A673 (cell line): ENCODE measurements at regions not wholly inside any gene's neighbourhood (a gene's known extent, or its start where the extent isn't known, plus 50 kb on each side); places are given as distances from the start of the nearest gene placed in this dataset.

Experiments used
- BruUV-seq: library from RNA; stranded (reverse); fragments of 400-500 nt; replicated peaks from 2 replicates; lab custom pipeline; 2021; lab: Mats Ljungman, UMichigan
- CTCF ChIA-PET: fragments of 300-600 bp; sonication (Branson Sonifier 250); formaldehyde crosslinking; loops from one replicate; lab custom pipeline; 2022; ENCODE audit warnings: antibody characterized with exemption; lab: Charles Lee
- POLR2A ChIA-PET: fragments of 300-600 bp; sonication (Branson Sonifier 250); formaldehyde crosslinking; loops from one replicate; lab custom pipeline; 2022; ENCODE audit warnings: antibody characterized with exemption; ENCODE audit not compliant: low non-redundant PET; lab: Charles Lee
- DNase-seq: peaks from one replicate; pipeline ENCODE4 v3.0.0-alpha.2; 2015; ENCODE audit warnings: low spot score
- H3K27ac ChIP-seq: fragments of 200-600 bp; sonication (generic); 2 replicates; pipeline ENCODE4 v1.5.1; 2016; ENCODE audit warnings: mixed run types, low read depth, mild to moderate bottlenecking, mixed read lengths, antibody characterized with exemption, low read length; ENCODE audit not compliant: poor library complexity, severe bottlenecking
- H3K27me3 ChIP-seq: fragments of 200-600 bp; sonication (generic); replicated peaks from 2 replicates; pipeline ENCODE4 v1.6.1; 2017; ENCODE audit warnings: mixed run types, low read depth, mild to moderate bottlenecking, mixed read lengths, antibody characterized with exemption, low read length; ENCODE audit not compliant: insufficient read depth, poor library complexity
- H3K36me3 ChIP-seq: fragments of 200-600 bp; sonication (generic); 2 replicates; pipeline ENCODE4 v1.6.1; 2016; ENCODE audit warnings: mixed run types, mild to moderate bottlenecking, mixed read lengths, antibody characterized with exemption, low read length; ENCODE audit not compliant: insufficient read depth, poor library complexity, severe bottlenecking
- H3K4me1 ChIP-seq: fragments of 200-600 bp; sonication (generic); 2 replicates; pipeline ENCODE4 v1.6.1; 2017; ENCODE audit warnings: mixed run types, mild to moderate bottlenecking, mixed read lengths, antibody characterized with exemption, low read length; ENCODE audit not compliant: insufficient read depth, poor library complexity, severe bottlenecking
- H3K4me3 ChIP-seq: fragments of 200-600 bp; sonication (generic); 2 replicates; pipeline ENCODE4 v1.5.1; 2016; ENCODE audit warnings: low read depth, mixed run types, mild to moderate bottlenecking, mixed read lengths, low read length; ENCODE audit not compliant: poor library complexity, severe bottlenecking
- H3K9me3 ChIP-seq: fragments of 200-600 bp; sonication (generic); 2 replicates; pipeline ENCODE4 v1.6.1; 2016; ENCODE audit warnings: mixed run types, low read depth, mild to moderate bottlenecking, mixed read lengths, antibody characterized with exemption, low read length; ENCODE audit not compliant: poor library complexity, severe bottlenecking
- EZH2 ChIP-seq: fragments of 200-600 bp; sonication (generic); IDR thresholded peaks from 2 replicates; pipeline ENCODE4 v1.6.1; 2017; ENCODE audit warnings: borderline replicate concordance, low read depth, mild to moderate bottlenecking, mixed read lengths, antibody characterized with exemption, low read length; ENCODE audit not compliant: poor library complexity, severe bottlenecking
- intact Hi-C: fragments of 100-400 bp; cut with micrococcal nuclease; formaldehyde crosslinking; loops from one replicate; pipeline ENCODE4 v1.10.0; 2022; ENCODE audit not compliant: unreplicated experiment
- TF ChIP-seq, protein P1 (sequence below): fragments of 300-800, 200-600 bp; sonication (generic); conservative IDR thresholded peaks from 2 replicates; pipeline ENCODE4 v1.5.1; 2017; ENCODE audit warnings: low read depth, mild to moderate bottlenecking, antibody characterized with exemption, low read length, moderate library complexity, mixed read lengths

DNA sequence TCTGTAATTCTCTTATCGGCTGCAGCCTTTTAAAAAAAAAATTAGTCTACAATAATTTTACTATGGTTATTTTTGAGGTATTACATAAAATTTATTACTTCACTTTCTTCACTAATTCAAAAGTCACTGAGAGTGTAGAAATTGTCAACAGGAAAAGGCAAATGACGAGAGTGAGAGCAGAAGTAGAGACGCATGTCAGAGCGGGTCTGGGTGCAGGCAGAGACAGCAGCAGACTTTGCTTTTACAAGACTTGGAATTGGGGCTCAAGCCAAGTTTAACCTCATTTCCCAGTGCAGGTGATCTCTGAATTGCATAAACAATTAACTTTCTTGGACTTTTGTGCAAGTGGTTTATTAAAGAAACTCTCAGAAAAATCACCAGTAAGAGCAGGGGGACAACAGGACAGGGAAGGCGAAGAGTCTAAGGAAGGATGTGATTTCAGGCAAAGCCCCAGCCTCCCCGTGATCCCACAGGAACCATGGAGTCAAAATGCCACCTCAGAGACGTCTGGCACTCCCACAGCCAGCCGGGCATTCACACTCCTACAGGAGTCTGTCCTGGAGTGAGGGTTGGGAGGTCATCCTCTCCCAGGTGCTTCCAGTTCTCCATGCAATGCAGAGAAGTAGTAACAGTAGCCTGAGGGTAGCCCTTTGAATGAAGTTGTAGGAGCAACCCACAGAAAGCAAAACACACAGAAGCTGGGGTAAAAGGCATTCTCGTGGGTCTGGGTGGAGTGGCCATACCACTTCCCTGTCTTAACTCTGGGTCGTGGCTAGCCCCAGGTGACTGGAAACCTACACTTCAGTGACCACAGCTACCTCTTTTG is 274.0 kb upstream of the TGFBR2 start:
- ChIA-PET POLR2A (no interaction called here), CTCF (no interaction called here)
- Histone ChIP-seq H3K36me3 (no peaks in the 10 kb centered on the region), H3K27me3 (no peaks in the 10 kb centered on the region), H3K9me3 (no peaks in the 10 kb centered on the region), H3K4me3 (no peak overlapping the region), H3K27ac (no peak overlapping the region), H3K4me1 (no peaks in the 10 kb centered on the region)
- DNase-seq: no peak
- intact Hi-C loops: no loop called here
- BruUV-seq: no TSS peak
- no peak for TF ChIP-seq EZH2
- TF ChIP-seq, protein P1, sequence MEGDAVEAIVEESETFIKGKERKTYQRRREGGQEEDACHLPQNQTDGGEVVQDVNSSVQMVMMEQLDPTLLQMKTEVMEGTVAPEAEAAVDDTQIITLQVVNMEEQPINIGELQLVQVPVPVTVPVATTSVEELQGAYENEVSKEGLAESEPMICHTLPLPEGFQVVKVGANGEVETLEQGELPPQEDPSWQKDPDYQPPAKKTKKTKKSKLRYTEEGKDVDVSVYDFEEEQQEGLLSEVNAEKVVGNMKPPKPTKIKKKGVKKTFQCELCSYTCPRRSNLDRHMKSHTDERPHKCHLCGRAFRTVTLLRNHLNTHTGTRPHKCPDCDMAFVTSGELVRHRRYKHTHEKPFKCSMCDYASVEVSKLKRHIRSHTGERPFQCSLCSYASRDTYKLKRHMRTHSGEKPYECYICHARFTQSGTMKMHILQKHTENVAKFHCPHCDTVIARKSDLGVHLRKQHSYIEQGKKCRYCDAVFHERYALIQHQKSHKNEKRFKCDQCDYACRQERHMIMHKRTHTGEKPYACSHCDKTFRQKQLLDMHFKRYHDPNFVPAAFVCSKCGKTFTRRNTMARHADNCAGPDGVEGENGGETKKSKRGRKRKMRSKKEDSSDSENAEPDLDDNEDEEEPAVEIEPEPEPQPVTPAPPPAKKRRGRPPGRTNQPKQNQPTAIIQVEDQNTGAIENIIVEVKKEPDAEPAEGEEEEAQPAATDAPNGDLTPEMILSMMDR: no peak

DNA sequence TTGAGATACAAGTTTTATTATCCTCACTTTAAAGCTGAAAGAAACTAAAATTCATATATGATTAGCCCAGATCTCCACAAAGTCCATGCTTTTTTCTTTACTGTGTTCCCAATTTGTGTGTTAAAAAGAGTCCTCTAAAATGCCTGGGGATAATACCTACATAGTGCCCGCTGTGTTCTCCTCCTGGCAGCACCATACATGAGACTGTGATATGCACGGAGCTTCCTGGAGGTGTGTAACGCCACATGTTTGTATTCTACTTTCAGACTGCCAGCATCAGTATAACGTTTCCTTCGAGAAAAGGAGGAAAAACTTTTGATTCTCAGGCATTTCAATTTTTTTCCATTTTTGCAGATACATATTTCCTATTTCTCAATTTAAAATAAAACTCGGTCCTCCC is 273.3 kb upstream of the TGFBR2 start:
- no peak for TF ChIP-seq EZH2
- TF ChIP-seq, protein P1: no peak
- no peaks in the 10 kb centered on the region for H3K27me3 ChIP-seq
- BruUV-seq: no TSS peak
- intact Hi-C loops: no loop called here
- H3K4me1 ChIP-seq: no peaks in the 10 kb centered on the region
- CTCF ChIA-PET: no interaction called here
- H3K9me3 ChIP-seq: no peaks in the 10 kb centered on the region
- H3K27ac ChIP-seq: no peak overlapping the region
- no peak for DNase-seq
- POLR2A ChIA-PET: no interaction called here
- H3K4me3 ChIP-seq: no peak overlapping the region
- no peaks in the 10 kb centered on the region for H3K36me3 ChIP-seq

DNA sequence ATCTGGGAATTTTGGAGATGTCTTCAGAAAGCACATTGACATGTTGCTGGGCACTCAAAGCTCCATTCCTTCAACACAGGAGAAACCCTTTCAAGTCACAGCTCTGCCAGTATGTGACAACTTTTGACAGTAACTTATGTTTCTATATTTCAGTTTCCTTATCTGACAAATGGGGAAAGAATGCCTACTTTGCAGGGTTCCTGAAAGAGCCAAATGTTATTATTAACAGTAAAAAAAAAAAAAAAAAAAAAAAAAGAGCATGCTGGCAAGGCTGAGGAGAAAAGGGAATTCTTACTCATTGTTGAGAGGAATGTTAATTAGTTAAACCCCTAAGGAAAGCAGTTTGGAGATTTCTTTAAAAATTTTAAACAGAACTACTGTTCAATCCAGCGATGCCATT is 272.5 kb upstream of the TGFBR2 start:
- DNase-seq: no peak

More for the DNA sequence above, 272.5 kb upstream of the TGFBR2 start:
- Histone ChIP-seq H3K9me3 (no peaks in the 10 kb centered on the region), H3K36me3 (no peaks in the 10 kb centered on the region), H3K27me3 (no peaks in the 10 kb centered on the region), H3K4me3 (no peak overlapping the region), H3K27ac (no peak overlapping the region), H3K4me1 (no peaks in the 10 kb centered on the region)
- intact Hi-C loops: no loop called here
- no TSS peak for BruUV-seq
- TF ChIP-seq, protein P1: no peak
- TF ChIP-seq EZH2: no peak
- ChIA-PET CTCF (no interaction called here), POLR2A (no interaction called here)
